ENCODE measurements at regions not wholly inside any gene's neighbourhood (a gene's known extent, or its start where the extent isn't known, plus 50 kb on each side); places are given as distances from the start of the nearest gene placed in this dataset.
"Not testable (repeated sequence)": the region's sequence is repeated elsewhere in the genome, so short reads cannot be mapped to it uniquely, and the experiment has no call there.

DNA sequence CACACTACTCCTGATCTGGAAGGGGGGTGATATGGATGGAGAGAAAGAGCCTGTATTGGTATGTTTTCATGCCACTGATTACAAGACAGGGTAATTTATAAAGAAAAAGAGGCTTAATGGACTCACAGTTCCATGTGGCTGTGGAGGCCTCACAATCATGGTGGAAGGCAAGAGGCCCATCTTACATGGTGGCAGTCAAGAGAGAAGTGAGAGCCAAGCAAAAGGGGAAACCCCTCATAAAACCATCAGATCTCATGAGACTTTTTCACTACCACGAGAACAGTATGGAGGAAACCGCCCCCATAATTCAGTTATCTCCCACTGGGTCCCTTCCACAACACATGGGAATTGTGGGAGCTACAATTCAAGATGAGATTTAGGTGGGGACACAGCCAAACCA is 60.5 kb upstream of the TCL1B start:
- TF ChIP-seq, protein P1, sequence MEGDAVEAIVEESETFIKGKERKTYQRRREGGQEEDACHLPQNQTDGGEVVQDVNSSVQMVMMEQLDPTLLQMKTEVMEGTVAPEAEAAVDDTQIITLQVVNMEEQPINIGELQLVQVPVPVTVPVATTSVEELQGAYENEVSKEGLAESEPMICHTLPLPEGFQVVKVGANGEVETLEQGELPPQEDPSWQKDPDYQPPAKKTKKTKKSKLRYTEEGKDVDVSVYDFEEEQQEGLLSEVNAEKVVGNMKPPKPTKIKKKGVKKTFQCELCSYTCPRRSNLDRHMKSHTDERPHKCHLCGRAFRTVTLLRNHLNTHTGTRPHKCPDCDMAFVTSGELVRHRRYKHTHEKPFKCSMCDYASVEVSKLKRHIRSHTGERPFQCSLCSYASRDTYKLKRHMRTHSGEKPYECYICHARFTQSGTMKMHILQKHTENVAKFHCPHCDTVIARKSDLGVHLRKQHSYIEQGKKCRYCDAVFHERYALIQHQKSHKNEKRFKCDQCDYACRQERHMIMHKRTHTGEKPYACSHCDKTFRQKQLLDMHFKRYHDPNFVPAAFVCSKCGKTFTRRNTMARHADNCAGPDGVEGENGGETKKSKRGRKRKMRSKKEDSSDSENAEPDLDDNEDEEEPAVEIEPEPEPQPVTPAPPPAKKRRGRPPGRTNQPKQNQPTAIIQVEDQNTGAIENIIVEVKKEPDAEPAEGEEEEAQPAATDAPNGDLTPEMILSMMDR (IDR thresholded peaks at IDR 0.05; ENCODE audit: low read depth, low read length, missing input control) = not testable (repeated sequence)
- TF ChIP-seq RAD21 (IDR thresholded peaks at IDR 0.05); HNF4G (IDR thresholded peaks at IDR 0.05); YY1 (IDR thresholded peaks at IDR 0.05); EGR1 (IDR thresholded peaks at IDR 0.05; ENCODE audit: low read depth in 2 of 2); FOXA1 (IDR thresholded peaks at IDR 0.05); TAF1 (conservative IDR thresholded peaks at IDR 0.05); SP1 (IDR thresholded peaks at IDR 0.05): not testable (repeated sequence)
- TF ChIP-seq, protein P2, sequence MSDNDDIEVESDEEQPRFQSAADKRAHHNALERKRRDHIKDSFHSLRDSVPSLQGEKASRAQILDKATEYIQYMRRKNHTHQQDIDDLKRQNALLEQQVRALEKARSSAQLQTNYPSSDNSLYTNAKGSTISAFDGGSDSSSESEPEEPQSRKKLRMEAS (IDR thresholded peaks at IDR 0.05) = not testable (repeated sequence)

All from liver (tissue), 3 donors.